NCI-H774 (cell line): ENCODE measurements at regions not wholly inside any gene's neighbourhood (a gene's known extent, or its start where the extent isn't known, plus 50 kb on each side); places are given as distances from the start of the nearest gene placed in this dataset.
"Not testable (repeated sequence)": the region's sequence is repeated elsewhere in the genome, so short reads cannot be mapped to it uniquely, and the experiment has no call there.

Experiments
- DNase-seq: peaks from one replicate; lab custom pipeline; 2025; lab: John Stamatoyannopoulos, UW

GRCh38 chr9:108033976-108034964 lies 544.7 kb upstream of the KLF4 start:
- DNase-seq: no peak

DNA sequence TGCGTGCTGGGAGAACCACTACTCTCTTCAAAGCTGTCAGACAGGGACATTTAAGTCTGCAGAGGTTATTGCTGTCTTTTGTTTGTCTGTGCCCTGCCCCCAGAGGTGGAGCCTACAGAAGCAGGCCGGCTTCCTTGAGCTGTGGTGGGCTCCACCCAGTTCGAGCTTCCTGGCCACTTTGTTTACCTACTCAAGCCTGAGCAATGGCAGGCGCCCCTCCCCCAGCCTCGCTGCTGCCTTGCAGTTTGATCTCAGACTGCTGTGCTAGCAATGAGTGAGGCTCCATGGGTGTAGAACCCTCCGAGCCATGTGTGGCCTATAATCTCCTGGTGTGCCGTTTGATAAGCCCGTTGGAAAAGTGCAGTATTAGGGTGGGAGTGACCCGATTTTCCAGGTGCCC lies 542.5 kb upstream of the KLF4 start:
- not testable (repeated sequence) for DNase-seq

- not testable (repeated sequence) for DNase-seq
These were observed 541.7 kb upstream of the KLF4 start for GRCh38 chr9:108031221-108031620.

DNA sequence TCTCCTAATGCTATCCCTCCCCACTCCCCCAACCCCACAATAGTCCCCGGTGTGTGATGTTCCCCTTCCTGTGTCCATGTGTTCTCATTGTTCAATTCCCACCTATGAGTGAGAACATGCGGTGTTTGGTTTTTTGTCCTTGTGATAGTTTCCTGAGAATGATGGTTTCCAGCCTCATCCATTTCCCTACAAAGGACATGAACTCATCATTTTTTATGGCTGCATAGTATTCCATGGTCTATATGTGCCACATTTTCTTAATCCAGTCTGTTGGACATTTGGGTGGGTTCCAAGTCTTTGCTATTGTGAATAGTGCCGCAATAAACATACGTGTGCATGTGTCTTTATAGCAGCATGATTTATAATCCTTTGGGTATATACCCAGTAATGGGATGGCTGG lies 537.1 kb upstream of the KLF4 start:
- not testable (repeated sequence) for DNase-seq

DNA sequence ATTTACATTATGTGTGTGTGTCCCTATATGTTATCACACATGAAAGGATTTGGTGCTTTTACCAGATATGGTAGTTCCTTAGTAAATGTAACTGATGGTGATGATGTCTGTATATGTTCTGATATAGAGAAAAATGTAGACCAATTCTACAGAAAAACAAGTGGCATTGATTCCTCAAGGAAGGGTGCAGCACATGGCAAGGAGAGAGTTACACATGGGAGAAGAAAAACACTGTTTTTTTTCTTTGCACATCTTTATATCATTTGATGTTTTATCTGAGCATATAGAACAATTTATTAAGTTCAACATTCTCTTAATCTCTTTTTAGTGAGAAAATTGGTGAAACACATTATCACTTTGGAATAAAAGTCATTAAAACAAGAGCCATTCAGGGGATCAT lies 535.0 kb upstream of the KLF4 start:
- no peak for DNase-seq

- no peak for DNase-seq
These were observed 532.8 kb upstream of the KLF4 start for GRCh38 chr9:108022246-108022935.

DNA sequence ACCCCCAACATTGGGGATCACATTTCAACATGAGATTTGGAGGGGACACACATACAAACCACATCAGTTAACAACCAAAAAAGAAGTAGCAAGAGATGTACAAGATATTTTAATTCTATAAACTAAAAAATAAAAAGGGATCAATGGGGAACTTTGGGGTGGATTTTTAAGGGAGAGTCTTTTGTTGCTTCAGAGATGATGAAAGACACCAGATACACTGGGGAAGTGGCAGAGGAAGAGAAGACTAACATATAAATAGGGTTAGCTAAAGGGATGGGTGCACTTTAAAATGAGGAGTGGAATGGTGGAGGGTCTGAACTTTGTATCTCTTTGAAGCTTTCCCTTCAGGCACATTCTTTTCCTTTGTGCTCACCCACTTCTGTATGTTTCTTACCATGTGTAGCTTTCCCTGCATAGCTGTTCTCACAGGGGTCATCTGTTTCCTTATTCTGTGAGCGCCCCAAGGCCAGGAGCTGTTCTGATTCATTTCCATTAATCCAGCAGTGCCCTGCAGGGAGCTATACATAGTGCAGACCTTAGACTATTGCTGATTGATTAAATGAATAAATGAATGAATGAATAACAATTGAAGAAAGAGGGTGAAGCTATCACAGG lies 531.6 kb upstream of the KLF4 start:
- DNase-seq: no peak

GRCh38 chr9:108019821-108020220 lies 530.3 kb upstream of the KLF4 start:
- DNase-seq: no peak

DNA sequence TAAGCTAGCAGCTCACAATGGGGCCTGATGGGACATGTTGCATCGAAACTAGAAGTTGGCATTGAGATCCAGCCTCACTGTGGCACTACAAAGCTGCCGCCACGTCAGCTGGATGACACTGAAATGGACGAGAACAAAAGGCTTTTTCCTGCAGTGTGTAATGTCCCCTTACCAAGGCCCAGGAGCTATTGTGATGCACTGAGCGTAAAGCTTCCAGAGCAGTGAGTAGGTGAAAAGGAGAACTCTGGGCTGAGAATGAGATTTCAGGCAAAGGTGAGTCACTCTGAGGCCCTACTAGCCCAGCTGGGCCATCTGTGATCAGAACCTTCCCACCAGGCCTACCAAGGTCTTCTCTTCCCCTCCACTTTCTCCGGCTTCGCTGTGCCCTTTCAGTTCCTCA lies 528.1 kb upstream of the KLF4 start:
- DNase-seq: no peak

- DNase-seq: no peak
These were observed 526.9 kb upstream of the KLF4 start for GRCh38 chr9:108016446-108016845.

DNA sequence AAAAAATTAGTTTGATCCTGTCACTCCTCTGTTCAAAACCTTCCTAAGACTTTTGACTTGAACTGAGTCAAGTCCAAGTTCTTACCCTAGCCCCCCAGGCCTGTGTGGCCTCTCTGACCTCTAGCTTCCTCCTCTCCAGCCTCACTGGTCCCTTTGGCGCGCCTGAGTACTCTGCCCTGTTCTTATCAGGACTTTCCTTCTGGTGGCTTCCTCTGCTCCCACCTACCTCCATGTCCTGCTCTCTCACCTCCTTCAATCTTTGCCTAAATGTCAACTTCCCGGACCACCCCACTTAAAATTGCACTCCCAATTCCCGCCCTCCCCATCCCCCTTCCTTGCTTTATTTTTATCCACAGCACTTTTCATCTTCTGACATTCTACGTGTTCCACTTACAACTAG lies 526.1 kb upstream of the KLF4 start:
- no peak for DNase-seq

DNA sequence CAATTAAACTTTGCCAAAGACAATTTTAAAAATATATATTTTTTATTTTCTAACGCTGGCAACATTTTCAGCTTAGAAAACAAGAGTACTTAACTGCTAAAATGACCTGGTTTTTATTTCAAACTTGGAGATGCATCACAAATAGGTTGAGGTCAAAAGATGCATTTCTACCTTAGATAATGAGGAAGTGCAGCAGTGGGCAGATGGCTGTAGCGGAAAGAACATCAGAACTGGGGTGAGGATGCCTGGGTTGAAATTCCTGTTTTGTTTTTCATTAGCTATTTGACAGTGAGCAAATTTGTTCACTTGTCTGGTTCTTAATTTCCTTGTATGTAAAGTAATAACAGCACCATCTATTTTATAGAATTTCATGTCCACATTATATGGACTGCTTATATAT lies 524.8 kb upstream of the KLF4 start:
- DNase-seq: no peak

GRCh38 chr9:108012886-108013665 lies 523.5 kb upstream of the KLF4 start:
- no peak for DNase-seq

DNA sequence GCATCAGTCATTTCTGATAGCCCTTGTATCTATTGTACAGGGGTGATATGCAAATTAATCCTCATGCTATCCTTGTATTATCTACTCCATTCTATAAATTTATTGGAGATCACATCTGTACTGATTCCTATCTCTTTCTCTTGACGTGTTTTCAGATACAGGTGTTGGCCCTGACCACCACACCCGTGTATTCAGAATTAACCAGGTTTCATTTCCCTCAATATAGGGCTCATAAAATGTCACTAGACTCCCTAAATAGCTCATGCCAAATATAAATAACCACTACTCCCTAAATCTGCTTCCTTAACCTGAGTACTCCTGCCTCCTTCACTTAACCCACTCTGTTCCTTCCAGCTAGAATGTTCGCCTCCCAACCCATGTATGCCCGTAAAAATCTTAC lies 522.8 kb upstream of the KLF4 start:
- no peak for DNase-seq

GRCh38 chr9:108003526-108003925 lies 514.0 kb upstream of the KLF4 start:
- no peak for DNase-seq

DNA sequence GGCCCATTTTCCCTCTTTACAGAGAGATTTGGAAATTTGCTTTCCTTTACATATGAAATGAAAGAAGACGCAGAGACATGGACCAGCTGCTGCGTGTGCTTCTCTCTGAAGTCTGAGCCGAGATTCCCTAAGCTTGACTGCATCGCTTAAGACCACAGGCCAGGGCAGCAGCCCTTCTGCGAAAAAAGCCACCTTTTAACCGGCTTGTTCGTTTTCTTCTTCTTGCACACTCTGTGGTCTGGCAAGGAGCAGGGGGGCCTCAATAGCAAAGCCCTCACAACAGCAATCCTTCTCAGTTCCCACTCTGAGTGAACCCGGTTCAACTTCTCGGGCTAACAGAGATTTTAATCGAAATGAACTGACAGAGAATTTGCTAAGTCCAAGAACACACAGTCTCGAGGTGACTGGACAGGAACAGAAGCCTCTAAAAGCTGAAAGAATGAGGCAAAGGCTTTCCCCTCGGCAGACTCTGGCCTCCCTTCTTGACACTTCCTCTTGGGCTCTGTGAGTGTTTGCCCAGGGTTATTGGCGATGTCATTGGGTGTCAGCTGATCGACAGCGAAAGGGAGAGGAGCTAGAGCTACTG lies 512.9 kb upstream of the KLF4 start:
- no peak for DNase-seq

DNA sequence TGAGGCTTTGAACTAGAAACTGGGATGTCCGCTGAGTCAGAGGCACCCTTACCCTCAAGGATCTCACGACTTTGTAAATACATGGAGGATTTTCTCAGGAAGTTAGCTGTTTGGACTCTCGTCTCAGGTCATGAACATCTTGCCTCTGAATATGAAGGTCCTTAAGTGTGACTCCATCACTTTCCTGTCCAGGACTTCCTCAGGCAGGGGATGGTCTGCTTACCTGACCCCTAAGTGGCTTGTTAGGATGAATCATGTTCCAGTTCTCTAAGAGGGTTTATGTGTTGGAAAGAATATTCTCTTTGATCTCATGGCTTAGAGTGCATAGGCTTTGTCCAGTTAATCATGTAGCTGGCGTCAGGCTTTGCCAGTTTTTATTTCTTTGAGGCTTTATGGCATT lies 511.7 kb upstream of the KLF4 start:
- DNase-seq: no peak

- DNase-seq: no peak
These were observed 510.3 kb upstream of the KLF4 start for GRCh38 chr9:107999890-108000289.

- no peak for DNase-seq
These were observed 509.4 kb upstream of the KLF4 start for GRCh38 chr9:107999011-107999410.

DNA sequence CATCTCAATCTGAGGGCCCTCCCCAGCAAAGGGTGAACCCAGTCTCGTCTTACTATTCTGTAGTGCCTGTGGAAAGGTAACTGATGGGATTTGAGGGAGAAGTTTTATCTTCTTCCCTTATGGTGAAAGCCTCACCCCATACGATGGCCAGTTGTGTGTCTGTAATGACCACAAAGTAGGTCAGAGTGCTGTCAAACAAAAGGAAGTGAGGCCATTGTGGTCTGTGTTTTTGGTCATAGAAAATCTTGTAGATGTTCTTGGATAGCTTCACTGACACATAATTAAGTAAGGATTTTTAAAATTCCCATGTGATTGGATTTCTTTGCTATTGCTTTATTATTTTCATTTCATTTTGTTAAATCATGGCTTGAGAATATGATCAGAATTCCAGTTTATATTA lies 505.1 kb upstream of the KLF4 start:
- DNase-seq: no peak

- DNase-seq: no peak
These were observed 502.7 kb upstream of the KLF4 start for GRCh38 chr9:107992271-107992670.

GRCh38 chr9:107991581-107991980 lies 502.0 kb upstream of the KLF4 start:
- DNase-seq: no peak
